ENCODE measurements at regions not wholly inside any gene's neighbourhood (a gene's known extent, or its start where the extent isn't known, plus 50 kb on each side); places are given as distances from the start of the nearest gene placed in this dataset.

DNA sequence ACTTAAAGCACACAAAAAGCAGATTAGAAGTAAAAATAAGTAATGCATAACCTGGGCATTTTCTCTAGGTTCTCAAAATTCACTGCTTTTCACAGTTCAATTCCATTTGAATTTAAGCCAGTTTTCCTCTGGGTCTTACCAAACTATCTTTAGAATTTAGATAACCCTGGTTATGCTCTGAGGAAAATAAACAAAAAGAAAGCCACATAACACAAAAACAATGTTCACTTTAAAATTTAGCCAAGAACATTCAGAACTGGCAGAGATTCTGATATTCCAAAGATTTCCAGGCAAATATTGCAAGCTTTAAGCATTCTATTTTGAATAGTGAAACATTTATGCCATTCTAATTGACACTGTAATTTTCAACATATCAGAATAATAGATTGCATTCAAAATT, 50.7 kb upstream of the PRKG1 start:
- TF ChIP-seq EP300 (IDR thresholded peaks at IDR 0.05): no peak
- no peak for TF ChIP-seq CTCF (IDR thresholded peaks at IDR 0.05)

Measured in tibial nerve (tissue), 4 donors.